AG09309 (cell line): ENCODE measurements at regions not wholly inside any gene's neighbourhood (a gene's known extent, or its start where the extent isn't known, plus 50 kb on each side); places are given as distances from the start of the nearest gene placed in this dataset.
"Not testable (repeated sequence)": the region's sequence is repeated elsewhere in the genome, so short reads cannot be mapped to it uniquely, and the experiment has no call there.

ENCODE experiments used
- DNase-seq: peaks from one replicate; pipeline ENCODE4 v3.0.0-alpha.2; 2010; ENCODE audit warnings: low read depth
- H3K4me3 ChIP-seq: 2 replicates; pipeline ENCODE4 v1.5.1; 2011; ENCODE audit warnings: mild to moderate bottlenecking, low read depth, low read length, moderate library complexity; ENCODE audit not compliant: control insufficient read depth
- TF ChIP-seq, protein P1 (sequence below): IDR thresholded peaks from 2 replicates; pipeline ENCODE4 v1.5.1; 2011; ENCODE audit warnings: mild to moderate bottlenecking, low read depth, low read length, inconsistent platforms; ENCODE audit not compliant: insufficient read depth, control insufficient read depth; ENCODE audit errors: missing control alignments

DNA sequence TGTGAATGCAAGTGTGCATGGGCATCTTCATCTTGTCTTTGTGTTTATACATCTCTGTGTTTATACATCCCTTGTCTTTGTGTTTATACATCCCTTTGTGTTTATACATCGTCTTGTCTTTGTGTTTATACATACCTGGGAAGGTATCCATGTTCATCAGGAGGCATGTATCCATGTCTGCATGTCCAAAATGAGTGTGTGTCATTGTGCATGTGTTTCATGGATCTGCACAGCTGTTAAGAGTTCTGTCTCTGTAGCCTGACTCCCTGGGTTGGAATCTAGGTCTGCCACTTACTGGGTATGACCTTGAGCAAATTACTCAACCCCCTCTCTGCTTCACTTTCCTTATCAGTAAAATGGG lies 50.1 kb upstream of the SIRPA start:
- TF ChIP-seq, protein P1, sequence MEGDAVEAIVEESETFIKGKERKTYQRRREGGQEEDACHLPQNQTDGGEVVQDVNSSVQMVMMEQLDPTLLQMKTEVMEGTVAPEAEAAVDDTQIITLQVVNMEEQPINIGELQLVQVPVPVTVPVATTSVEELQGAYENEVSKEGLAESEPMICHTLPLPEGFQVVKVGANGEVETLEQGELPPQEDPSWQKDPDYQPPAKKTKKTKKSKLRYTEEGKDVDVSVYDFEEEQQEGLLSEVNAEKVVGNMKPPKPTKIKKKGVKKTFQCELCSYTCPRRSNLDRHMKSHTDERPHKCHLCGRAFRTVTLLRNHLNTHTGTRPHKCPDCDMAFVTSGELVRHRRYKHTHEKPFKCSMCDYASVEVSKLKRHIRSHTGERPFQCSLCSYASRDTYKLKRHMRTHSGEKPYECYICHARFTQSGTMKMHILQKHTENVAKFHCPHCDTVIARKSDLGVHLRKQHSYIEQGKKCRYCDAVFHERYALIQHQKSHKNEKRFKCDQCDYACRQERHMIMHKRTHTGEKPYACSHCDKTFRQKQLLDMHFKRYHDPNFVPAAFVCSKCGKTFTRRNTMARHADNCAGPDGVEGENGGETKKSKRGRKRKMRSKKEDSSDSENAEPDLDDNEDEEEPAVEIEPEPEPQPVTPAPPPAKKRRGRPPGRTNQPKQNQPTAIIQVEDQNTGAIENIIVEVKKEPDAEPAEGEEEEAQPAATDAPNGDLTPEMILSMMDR: no peak
- no peak overlapping the region for H3K4me3 ChIP-seq
- no peak for DNase-seq

DNA sequence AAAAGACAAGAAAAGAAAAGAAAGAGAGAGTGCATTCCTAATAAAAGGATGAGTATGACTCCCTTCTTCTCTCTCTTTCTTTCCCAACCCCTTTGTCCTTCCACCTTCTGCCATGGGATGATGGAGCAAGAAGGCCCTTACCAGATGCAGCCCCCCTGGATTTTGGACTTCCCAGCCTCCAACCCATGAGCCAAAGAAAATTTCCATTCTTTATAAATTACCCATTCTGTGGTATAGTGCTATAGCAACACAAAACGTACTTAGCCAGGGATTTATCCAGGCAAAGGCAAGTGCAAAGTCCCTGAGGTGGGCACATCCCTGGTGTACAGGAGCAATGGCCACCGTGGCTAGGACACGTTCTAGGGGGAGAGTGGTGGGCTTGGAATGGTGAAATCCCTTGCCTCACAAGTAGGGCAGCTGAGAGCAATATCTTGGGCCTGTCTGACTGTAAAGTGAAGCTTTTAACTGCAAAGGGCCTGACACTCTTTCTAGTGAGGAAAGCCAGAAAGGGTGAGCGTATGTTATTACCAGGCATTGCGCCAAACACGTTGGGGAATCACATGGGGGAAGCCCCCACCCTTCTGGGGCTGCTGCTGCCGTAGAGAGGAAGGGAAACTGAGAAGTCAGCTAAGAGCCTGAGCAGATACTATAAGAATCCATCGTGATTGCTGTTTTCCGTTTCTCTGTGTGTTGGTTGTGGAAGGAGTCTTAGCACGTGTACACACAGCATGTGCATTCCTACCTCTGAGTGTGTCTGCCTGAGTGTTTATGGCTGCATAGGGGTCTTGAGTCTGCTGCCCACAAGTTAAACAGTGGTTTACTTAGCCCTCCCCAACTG lies 50.7 kb upstream of the SIRPA start:
- TF ChIP-seq, protein P1: no peak
- DNase-seq: no peak
- H3K4me3 ChIP-seq: no peak overlapping the region

DNA sequence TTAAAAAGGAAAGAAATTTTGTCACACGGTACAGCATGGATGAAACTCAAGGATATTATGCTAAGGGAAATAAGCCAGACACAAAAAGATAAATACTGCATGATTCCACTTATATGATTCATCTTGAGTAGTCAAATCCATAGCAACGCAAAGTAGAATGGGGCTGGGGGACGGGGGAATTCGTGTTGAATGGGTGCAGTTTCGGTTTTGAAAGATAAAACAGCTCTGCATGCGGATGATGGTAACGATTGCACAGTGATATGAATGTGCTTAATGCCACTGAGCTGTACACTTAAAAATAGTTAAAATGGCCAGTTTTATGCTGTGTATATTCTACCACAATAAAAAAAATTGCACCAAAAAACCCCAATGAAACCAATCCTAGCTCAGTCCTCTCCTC lies 52.9 kb upstream of the SIRPA start:
- no peak overlapping the region for H3K4me3 ChIP-seq
- no peak for DNase-seq
- TF ChIP-seq, protein P1: no peak

DNA sequence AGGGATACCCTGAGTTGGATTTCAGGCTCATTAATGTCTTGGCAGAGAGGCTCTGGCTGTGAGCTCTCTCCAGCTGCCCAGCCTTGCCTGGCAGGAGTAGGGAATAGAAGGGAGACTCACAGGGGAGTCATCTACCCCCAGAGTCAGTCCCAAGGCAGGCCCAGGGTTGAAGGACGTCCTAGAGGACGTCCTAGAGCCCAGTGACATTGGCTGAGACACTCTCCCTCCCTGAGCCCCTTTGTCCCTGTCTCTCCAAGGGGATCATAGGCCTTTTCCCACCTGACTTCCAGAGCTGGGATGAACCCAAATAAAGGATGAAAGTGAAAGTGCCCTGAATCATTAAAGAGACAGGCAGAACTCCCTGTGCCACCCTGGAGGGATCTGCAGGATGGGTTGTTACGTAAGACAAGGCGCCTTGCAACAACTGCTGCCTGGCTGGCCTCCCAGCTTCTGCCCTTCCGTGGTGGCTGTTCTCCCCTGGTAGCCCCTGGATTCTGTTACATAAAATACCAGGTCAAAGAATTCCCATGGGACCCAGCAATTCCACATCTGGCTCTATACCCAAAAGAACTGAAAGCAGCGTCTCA lies 53.6 kb upstream of the SIRPA start:
- no peak for DNase-seq
- TF ChIP-seq, protein P1: no peak
- H3K4me3 ChIP-seq: no peak overlapping the region

DNA sequence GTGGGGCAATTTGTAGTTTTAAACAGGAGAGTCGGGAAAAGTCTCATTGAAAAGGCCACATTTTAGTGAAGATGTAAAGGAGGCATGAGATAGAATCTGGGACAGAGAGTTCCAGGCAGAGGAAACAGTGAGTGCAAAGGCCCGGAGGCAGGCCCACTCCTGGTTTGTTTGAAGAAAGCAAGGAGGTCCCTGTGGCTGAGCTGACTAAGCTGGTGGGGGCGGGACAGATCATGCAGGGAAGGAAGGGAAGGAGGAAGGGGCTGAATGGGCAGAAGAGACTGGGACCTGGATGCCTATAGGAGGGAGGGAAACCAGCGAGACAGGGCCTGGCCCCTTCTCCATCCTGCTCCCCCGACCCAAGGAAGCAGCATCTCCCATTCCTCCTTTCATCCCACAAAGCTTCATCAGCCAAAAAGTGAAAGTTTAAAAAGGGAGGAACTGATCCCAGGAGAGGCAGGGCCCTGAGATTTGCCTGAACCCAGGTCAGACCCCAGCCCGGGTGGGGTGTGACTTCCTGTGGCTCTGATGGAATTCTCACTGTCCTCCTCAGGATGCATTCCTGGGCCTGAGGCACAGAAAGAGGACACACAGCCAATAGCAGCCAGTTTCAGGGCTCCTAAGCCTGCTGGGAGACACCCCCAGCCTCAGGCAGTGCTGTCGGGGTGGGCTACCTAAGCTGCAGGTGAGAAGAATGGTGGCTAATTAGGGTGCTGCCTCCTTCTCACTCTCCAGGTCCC lies 54.2 kb upstream of the SIRPA start:
- H3K4me3 ChIP-seq: no peak overlapping the region
- no peak for DNase-seq
- TF ChIP-seq, protein P1: no peak

DNA sequence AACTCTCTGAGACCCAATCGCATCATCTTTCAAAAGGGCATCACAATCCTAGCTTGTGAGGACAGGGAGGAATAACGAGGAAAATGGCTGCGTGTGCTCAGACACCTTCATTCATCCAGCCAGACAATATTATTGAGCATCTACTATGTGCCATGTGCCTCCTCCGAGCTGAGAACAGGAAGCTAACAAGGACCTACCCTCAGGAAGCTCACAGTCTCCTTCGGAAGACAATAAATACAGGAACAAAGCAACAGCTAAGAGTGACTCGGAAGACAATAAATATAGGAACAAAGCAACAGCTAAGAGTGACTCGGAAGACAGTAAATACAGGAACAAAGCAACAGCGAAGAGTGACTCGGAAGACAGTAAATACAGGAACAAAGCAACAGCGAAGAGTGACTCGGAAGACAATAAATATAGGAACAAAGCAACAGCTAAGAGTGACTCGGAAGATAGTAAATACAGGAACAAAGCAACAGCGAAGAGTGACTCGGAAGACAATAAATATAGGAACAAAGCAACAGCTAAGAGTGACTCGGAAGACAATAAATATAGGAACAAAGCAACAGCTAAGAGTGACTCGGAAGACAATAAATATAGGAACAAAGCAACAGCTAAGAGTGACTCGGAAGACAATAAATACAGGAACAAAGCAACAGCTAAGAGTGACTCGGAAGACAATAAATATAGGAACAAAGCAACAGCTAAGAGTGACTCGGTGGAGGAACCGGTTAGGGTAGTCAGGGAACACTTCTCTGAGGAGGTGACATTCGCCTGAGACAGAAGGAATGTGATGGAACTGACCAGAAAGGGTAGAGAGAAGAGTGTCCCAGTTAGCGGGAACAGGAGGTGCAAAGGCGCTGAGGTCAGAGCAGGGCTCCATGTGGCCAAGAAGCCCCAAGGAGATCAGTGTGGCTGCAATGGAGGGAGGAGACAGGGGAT lies 55.6 kb upstream of the SIRPA start:
- H3K4me3 ChIP-seq, DNase-seq: not testable (repeated sequence)
